ENCODE measurements at regions not wholly inside any gene's neighbourhood (a gene's known extent, or its start where the extent isn't known, plus 50 kb on each side); places are given as distances from the start of the nearest gene placed in this dataset.

- no peak for DNase-seq
Measured at GRCh38 chr14:58697930-58698642, 60.3 kb downstream of the DACT1 start.

- DNase-seq, result no peak
Measured at GRCh38 chr14:58699681-58700205, 62.0 kb downstream of the DACT1 start.

GRCh38 chr14:58701156-58701555, 63.4 kb downstream of the DACT1 start:
- DNase-seq, result no peak

GRCh38 chr14:58701604-58702003, 63.8 kb downstream of the DACT1 start:
- no peak for DNase-seq

- no peak for DNase-seq
Measured at GRCh38 chr14:58702441-58703160, 64.8 kb downstream of the DACT1 start.

GRCh38 chr14:58703161-58703506, 65.4 kb downstream of the DACT1 start:
- peak; percentile 14 for DNase-seq

GRCh38 chr14:58705066-58705465, 67.3 kb downstream of the DACT1 start:
- peak; percentile 59 for DNase-seq

GRCh38 chr14:58707949-58708348, 70.2 kb downstream of the DACT1 start:
- DNase-seq, result no peak

- DNase-seq, result no peak
Measured at GRCh38 chr14:58709949-58710348, 72.2 kb downstream of the DACT1 start.

- DNase-seq, result no peak
Measured at GRCh38 chr14:58711382-58711781, 73.6 kb downstream of the DACT1 start.

- no peak for DNase-seq
Measured at GRCh38 chr14:58712357-58712756, 74.6 kb downstream of the DACT1 start.

GRCh38 chr14:58713677-58714076, 75.9 kb downstream of the DACT1 start:
- no peak for DNase-seq

GRCh38 chr14:58716706-58717105, 78.9 kb downstream of the DACT1 start:
- DNase-seq, result no peak

GRCh38 chr14:58717211-58717610, 79.4 kb downstream of the DACT1 start:
- DNase-seq, result no peak

- no peak for DNase-seq
Measured at GRCh38 chr14:58717813-58718212, 80.1 kb downstream of the DACT1 start.

GRCh38 chr14:58718226-58719205, 80.8 kb downstream of the DACT1 start:
- DNase-seq, result no peak

GRCh38 chr14:58721723-58722122, 84.0 kb downstream of the DACT1 start:
- DNase-seq, result no peak

- DNase-seq, result no peak
Measured at GRCh38 chr14:58722441-58722840, 84.7 kb downstream of the DACT1 start.

- DNase-seq, result no peak
Measured at GRCh38 chr14:58724206-58724605, 86.4 kb downstream of the DACT1 start.

GRCh38 chr14:58724702-58725101, 86.9 kb downstream of the DACT1 start:
- no peak for DNase-seq

- DNase-seq, result no peak
Measured at GRCh38 chr14:58725226-58725625, 87.5 kb downstream of the DACT1 start.

- DNase-seq, result no peak
Measured at GRCh38 chr14:58725871-58726270, 88.1 kb downstream of the DACT1 start.

- peak; percentile 65 for DNase-seq
Measured at GRCh38 chr14:58730792-58731464, 93.2 kb downstream of the DACT1 start.

Data from fibroblast of upper back skin (primary cell).